DMS53 treated with DMSO at 0.1 percent for 48 hours (cell line): ENCODE measurements at regions not wholly inside any gene's neighbourhood (a gene's known extent, or its start where the extent isn't known, plus 50 kb on each side); places are given as distances from the start of the nearest gene placed in this dataset.
"Not testable (repeated sequence)": the region's sequence is repeated elsewhere in the genome, so short reads cannot be mapped to it uniquely, and the experiment has no call there.

ENCODE experiments used
- DNase-seq: peaks from one replicate; lab custom pipeline; 2025; ENCODE audit not compliant: unreplicated experiment; lab: John Stamatoyannopoulos, UW

DNA sequence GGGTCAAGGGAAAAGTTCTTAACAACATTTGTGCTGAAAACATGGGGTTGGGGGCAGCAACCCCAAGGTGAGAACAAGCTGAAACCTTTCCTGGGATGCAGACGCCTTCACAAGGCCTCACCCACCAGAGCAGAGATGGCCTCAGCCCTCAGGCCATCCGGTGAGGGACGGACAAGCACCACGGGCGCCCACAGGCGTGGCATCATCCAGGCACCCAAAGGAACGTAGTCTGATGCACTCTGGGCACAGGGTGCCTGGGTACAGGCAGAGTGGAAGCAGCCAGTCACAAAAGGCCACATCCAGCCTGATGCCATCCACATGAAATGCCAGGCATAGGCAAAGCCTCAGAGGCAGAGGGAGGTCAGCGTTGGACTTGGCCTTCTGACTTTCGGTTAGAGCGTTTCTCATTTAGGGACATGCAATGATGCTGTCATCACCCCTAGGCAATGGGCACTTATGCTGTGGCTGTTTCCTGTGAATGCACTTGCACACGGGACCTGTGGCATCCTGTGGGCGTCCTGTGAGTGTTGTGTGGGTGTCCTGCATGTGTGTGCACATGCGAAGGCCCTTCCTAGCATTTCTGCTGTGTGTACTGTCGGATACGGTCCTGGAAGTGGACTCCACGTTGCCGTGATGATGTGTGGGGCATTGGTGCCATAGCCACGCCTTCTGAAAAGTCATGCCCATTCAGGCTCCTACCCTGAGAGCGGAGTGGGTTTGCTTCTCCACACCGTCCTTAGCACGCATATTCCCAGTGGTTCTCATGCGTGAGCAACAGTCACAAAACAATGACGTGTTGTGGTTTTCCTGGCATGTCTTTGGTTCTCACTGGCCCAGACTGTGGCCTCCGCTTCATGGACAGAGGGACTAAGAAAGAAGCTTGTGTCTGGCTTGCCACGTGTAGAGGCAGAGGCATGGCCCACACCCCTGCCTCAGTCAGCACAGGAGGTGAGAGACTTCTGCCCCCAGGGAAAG is 52.7 kb upstream of the ZNF469 start:
- DNase-seq = no peak

DNA sequence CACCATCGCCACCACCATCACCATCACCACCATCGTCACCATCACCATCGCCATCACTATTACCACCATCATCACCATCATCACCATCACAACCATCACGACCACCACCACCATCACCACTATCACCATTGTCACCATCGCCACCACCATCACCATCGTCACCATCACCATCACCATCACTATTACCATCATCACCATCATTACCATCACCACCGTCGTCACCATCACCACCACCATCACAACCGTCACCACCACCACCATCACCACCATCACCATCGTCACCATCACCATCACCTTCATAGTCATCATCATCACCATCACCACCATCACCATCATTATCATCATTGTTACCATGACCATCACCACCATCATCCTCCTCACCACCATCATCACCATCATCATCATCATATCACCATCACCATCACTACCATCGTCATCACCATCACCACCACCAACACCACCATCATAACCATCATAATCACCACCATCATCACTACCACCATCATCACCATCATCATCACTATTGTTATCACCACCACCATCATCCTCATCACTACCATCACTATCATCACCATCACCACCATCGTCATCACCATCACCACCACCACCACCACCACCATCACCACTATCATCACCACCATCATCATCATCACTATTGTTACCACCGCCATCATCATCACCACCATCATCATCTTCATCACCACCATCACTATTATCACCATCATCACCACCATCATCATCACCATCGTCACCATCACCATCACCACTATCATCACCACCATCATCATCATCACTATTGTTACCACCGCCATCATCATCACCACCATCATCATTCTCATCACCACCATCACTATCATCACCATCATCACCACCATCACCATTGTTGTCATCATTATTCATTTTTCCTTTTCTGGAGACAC is 51.5 kb upstream of the ZNF469 start:
- no peak for DNase-seq

DNA sequence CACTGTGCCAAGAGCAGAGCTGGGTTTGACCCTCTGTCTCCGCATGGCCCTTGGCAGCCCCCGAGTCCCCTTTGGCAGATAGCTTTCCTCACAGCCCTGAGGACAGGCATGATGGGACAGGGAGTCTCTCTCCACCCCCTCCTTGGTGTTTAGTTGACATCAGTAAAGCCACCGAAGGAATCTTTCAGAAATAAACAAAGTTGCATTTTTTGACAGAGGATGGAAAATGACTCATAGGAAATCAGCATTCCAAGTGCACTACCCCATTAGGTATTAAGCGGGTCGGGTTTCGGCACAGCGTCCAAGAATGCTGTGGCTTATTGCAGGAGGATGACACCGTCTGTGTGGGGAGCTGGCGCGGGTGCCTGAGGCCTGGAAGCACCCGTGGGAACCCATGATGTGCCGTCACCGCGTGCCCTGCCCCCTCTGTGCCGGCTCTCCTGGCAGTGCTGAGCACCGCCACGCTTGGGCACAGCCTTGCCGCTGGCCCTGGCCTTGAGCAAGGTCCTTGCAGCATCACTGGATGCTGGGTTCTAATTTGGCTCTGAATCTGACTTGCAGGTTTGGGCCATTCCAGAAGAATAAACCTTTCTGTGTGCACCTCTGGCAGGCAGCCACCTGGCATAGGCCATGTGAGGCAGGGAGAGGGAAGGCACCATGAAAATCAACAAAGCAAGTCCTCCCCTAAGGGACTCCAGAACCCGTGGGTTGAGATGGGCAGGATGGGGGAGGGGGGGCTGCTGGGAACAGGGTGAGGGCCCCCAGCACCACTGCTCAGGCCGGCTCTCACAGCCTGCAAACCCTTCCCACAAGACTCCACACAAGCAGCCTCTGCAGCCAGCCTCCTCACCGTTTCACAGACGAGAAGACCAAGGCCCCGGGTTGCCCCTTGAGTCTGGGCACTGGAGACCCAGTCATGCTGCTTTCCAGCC is 50.5 kb upstream of the ZNF469 start:
- DNase-seq = no peak

DNA sequence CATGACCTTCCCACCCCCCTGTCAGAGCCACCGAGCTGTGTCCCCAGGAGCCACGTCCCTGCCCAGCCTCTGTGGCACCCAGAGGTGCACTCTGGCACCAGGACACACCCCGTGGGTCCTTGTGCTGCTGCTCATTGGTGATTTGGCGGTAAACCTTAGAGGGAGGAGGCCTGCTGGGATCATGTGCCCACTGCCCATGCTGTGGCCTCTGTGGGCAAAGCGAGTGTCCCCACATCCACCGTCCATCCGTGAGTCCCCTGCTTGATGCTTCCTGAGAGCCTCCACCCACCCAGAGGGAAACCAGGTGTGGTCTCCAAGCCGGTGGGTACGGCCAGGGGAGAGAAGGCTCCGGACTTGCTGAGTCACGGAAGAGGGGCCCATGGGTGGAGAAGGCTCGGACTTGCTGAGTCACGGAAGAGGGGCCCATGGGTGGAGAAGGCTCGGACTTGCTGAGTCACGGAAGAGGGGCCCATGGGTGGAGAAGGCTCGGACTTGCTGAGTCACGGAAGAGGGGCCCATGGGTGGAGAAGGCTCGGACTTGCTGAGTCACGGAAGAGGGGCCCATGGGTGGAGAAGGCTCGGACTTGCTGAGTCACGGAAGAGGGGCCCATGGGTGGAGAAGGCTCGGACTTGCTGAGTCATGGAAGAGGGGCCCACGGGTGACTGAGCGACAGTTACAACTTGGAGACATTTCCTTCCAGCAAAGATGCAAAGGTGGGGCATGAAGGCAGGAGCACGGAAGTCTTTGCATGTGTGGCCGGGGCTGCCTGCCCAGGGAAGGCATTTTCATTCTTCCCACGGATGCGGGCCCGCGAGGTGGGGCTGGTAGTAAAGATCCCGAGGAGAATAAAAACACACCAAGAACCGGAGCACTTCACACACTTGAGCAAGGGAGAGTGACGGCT is 49.6 kb upstream of the ZNF469 start:
- not testable (repeated sequence) for DNase-seq
